ENCODE measurements at regions not wholly inside any gene's neighbourhood (a gene's known extent, or its start where the extent isn't known, plus 50 kb on each side); places are given as distances from the start of the nearest gene placed in this dataset.
"Not testable (repeated sequence)": the region's sequence is repeated elsewhere in the genome, so short reads cannot be mapped to it uniquely, and the experiment has no call there.

DNA sequence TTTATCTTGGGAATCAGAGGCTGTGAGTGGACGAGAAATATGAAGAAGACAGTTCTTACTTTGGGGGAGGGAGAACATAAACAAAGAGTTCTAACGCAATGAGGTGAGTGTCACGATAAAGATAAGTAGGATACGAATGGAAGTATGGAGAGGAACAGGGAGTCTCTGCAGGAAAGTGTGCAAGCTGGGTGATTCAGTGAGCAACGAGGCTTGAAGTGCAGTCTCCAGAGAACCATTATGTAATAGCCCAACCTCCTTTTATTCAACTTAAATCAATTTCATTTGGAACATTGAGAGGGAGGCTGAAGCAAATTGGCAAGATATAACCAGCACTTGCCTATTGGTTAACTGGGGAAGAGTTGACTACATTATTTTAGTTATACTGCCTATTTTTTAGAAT, 99.3 kb upstream of the PLD5 start:
- ATAC-seq (ENCODE audit: low FRiP score) (no peak), DNase-seq (ENCODE audit: low spot score) (no peak)
- TF ChIP-seq, protein P1, sequence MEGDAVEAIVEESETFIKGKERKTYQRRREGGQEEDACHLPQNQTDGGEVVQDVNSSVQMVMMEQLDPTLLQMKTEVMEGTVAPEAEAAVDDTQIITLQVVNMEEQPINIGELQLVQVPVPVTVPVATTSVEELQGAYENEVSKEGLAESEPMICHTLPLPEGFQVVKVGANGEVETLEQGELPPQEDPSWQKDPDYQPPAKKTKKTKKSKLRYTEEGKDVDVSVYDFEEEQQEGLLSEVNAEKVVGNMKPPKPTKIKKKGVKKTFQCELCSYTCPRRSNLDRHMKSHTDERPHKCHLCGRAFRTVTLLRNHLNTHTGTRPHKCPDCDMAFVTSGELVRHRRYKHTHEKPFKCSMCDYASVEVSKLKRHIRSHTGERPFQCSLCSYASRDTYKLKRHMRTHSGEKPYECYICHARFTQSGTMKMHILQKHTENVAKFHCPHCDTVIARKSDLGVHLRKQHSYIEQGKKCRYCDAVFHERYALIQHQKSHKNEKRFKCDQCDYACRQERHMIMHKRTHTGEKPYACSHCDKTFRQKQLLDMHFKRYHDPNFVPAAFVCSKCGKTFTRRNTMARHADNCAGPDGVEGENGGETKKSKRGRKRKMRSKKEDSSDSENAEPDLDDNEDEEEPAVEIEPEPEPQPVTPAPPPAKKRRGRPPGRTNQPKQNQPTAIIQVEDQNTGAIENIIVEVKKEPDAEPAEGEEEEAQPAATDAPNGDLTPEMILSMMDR (IDR thresholded peaks at IDR 0.05) = no peak

DNA sequence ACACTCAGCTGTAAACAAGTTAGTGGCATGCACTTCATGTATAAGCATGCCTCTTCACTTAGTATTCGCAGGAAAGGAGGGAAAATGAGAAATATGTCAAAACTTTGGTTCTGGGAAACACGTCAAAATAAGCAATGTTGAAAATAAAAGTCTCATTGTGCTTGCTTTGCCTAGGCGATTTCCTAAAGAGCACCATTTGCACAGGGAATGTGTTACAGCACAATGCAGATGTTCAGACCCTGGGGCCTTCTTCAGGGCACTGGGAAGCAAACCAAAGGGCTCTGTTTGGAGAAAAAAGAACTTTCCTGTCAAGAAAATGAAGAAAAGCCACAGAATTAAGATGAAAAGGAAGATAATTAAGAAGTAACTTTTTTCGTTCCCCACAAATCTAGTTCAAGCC, 98.6 kb upstream of the PLD5 start:
- DNase-seq (ENCODE audit: low spot score) (no peak), ATAC-seq (ENCODE audit: low FRiP score) (no peak)
- TF ChIP-seq, protein P1 (IDR thresholded peaks at IDR 0.05) = no peak

DNA sequence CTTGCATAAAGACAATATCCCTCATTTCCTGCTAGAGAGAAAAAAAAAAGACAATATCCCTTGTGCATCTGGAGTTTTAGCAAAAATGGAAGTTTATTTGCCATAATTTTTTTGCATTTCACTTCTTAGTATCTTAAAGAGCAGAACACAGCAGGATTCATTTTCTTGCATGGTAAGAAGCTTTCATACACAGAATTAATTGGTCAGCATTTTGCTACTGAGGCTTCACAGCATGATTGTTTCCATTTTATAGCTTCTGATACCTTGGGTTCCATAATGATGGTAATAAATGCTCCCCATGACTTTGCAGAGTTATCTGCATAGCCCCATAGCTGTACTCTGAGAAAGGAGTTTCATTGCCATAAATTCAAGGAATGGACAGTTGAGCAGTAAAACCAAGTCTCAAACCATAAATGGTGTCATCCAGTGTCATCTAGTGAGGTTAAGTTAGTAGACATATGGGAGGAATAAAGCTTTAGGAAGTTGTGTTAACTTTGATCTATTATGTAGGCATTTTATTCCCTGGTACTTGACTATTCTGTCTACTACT, 88.8 kb upstream of the PLD5 start:
- ATAC-seq (ENCODE audit: low FRiP score) (no peak), DNase-seq (ENCODE audit: low spot score) (no peak)
- TF ChIP-seq, protein P1 (IDR thresholded peaks at IDR 0.05) = no peak

DNA sequence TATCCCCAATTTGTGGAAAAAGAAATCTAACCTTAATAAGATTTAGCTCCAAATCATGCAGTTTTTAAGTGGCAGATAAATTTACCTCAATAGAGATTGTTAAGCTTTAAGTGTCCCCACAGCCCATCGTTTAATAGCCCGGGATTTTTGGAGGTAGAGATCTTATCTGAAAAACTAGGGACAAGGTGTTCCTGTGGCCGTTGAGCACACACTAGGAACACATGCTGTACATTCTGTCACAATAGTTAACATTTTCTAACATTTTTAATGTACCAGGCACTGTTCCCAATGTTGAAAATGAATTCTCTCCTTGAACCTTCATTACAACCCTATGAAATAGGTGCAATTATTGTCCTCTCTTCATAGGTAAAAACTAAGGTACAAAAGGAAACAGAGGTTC, 85.7 kb upstream of the PLD5 start:
- DNase-seq (ENCODE audit: low spot score) (no peak), ATAC-seq (ENCODE audit: low FRiP score) (no peak)
- TF ChIP-seq, protein P1 (IDR thresholded peaks at IDR 0.05) = no peak

DNA sequence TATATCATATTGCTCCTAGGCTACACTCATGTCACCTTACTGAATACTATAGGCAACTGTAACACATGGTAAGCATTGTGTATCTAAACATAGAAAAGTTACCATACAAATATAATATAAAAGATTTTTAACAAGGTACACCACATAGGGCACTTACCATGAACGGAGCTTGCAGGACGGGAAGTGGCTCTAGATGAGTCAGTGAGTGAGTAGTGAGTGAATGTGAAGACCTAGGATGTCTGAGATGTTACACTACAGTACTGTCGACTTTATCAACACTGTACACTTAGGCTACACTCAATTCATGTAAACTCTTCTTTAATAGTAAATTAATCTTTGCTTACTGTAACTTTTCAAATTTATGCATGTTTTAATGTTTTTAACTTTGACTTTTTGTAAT, 81.0 kb upstream of the PLD5 start:
- no peak for DNase-seq (ENCODE audit: low spot score)
- ATAC-seq (ENCODE audit: low FRiP score) = no peak
- TF ChIP-seq, protein P1 (IDR thresholded peaks at IDR 0.05) = no peak

DNA sequence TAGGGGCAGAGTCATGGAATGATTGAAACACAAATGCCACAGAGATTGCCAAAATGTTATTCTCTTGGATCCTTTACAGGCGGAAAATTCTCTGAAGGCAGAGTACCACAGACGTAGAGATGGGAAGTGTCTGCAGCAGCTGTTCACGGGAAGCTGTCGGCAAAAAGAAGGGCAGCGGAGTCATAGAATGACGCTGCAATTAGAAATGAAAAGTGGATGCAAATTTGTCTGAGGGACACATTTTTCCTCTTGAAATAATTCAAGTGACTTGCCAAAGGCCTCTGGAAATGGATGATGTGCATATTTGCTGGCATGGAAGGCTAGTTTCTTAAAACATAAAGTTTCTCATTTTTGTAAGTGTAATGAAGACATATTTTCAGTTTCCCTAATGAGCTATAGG, 77.5 kb upstream of the PLD5 start:
- no peak for ATAC-seq (ENCODE audit: low FRiP score)
- DNase-seq (ENCODE audit: low spot score) = no peak
- TF ChIP-seq, protein P1 (IDR thresholded peaks at IDR 0.05) = no peak

DNA sequence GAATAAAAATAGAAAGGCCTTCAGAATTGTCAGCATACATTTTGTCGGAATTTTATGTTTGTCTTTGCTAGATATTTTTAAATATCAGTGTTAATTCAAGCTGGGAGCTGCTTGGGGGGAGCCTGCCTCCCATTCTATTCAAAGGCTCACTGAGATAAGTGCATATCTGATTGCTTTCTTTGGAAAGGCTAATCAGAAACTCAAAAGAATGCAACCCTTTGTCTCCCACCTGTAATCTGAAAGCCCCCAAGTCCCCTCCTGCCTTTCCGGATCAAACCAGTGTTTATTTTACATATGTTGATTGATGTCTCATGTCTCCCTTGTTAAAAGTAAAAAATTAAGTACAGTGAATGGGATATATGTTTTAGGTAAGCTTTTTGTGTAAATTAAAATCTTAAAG, 69.3 kb upstream of the PLD5 start:
- not testable (repeated sequence) for DNase-seq (ENCODE audit: low spot score); ATAC-seq (ENCODE audit: low FRiP score)

DNA sequence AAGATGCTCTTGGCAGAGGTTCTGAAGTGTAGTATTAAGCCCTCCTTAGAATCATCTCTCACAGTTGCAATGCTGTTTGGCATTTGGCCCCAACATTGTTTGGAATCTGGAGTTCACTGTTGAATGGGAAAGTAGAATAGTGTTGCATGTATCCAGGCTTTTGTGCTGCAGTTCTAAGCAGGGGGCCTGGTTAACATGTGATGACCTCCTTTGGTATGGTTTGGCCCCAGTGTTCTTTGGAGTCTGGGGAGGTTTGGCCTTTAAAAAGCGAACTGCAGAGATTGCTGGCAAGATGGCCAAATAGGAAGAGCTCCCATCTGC, 61.8 kb upstream of the PLD5 start:
- DNase-seq (ENCODE audit: low spot score) = no peak

More for the DNA sequence above, 61.8 kb upstream of the PLD5 start:
- no peak for ATAC-seq (ENCODE audit: low FRiP score)
- TF ChIP-seq, protein P1 (IDR thresholded peaks at IDR 0.05) = no peak

Data from omental fat pad (tissue), 3 donors.